Activated CD8-positive, alpha-beta T cell treated with anti-CD3 and anti-CD28 coated beads for 36 hours (primary cell): ENCODE measurements at regions not wholly inside any gene's neighbourhood (a gene's known extent, or its start where the extent isn't known, plus 50 kb on each side); places are given as distances from the start of the nearest gene placed in this dataset.
"Not testable (repeated sequence)": the region's sequence is repeated elsewhere in the genome, so short reads cannot be mapped to it uniquely, and the experiment has no call there.

Source experiments
- ATAC-seq: fragments of 200-7000 bp; cut with Tn5 transposase; one replicate; pipeline ENCODE4 v1.10.0; 2021; ENCODE audit warnings: mild to moderate bottlenecking, moderate library complexity
- CTCF ChIA-PET: fragments of 350-600 bp; sonication (Branson Sonifier 250); formaldehyde crosslinking; loops from one replicate; lab custom pipeline; 2021; ENCODE audit warnings: antibody characterized with exemption; lab: Charles Lee
- POLR2A ChIA-PET: fragments of 350-600 bp; sonication (Branson Sonifier 250); formaldehyde crosslinking; loops from one replicate; lab custom pipeline; 2021; ENCODE audit warnings: antibody characterized with exemption; lab: Charles Lee
- DNase-seq: peaks from one replicate; pipeline ENCODE4 v3.0.0-alpha.2; 2020
- H3K27ac Mint-ChIP-seq: one replicate; pipeline ENCODE4 v1.8.0; 2021; ENCODE audit warnings: mild to moderate bottlenecking, mixed read lengths
- H3K27me3 Mint-ChIP-seq: one replicate; pipeline ENCODE4 v1.8.0; 2021; ENCODE audit warnings: mixed read lengths
- H3K36me3 Mint-ChIP-seq: one replicate; pipeline ENCODE4 v1.8.0; 2021; ENCODE audit warnings: low read depth, mixed read lengths
- H3K4me1 Mint-ChIP-seq: one replicate; pipeline ENCODE4 v1.8.0; 2021; ENCODE audit warnings: low read depth, mixed read lengths
- H3K4me3 Mint-ChIP-seq: one replicate; pipeline ENCODE4 v1.8.0; 2021; ENCODE audit warnings: mild to moderate bottlenecking, moderate library complexity, mixed read lengths
- H3K9me3 Mint-ChIP-seq: one replicate; pipeline ENCODE4 v1.8.0; 2021; ENCODE audit warnings: mixed read lengths
- intact Hi-C: fragments of 100-400 bp; cut with micrococcal nuclease; formaldehyde crosslinking; loops from one replicate; pipeline ENCODE4 v1.10.0; 2022
- TF ChIP-seq, protein P1 (sequence below): fragments of 200-600 bp; IDR thresholded peaks from one replicate; pipeline ENCODE4 v1.8.0; 2022; ENCODE audit warnings: antibody characterized with exemption, mild to moderate bottlenecking

DNA sequence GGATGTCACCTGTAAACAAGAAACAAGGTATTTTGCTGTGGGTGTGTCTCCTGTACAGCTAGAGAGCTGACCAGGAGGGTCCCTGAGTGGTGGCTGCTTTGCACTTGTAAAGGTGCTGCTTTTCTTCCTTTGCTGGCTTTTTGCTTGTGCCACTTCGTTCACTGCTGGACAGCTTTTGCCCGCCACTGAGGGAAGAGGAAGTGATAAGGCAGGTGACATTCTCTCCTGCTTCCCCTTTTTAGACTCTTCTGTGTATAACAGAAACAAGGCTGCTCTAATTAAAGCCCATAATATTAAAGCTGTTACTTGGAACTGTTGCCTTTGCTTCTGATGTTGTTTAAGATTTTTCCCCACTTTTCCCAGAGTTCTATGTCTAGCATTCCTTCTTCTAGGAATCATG, 218.6 kb upstream of the TSPY4 start:
- ATAC-seq, result no peak
- Mint-ChIP-seq H3K4me3 (no peak overlapping the region), H3K27me3 (no peaks in the 10 kb centered on the region), H3K27ac (no peak overlapping the region), H3K4me1 (no peaks in the 10 kb centered on the region), H3K36me3 (no peaks in the 10 kb centered on the region), H3K9me3 (peaks cover 2% of the 10 kb centered on the region)
- ChIA-PET CTCF (no interaction called here), POLR2A (no interaction called here)
- TF ChIP-seq, protein P1, sequence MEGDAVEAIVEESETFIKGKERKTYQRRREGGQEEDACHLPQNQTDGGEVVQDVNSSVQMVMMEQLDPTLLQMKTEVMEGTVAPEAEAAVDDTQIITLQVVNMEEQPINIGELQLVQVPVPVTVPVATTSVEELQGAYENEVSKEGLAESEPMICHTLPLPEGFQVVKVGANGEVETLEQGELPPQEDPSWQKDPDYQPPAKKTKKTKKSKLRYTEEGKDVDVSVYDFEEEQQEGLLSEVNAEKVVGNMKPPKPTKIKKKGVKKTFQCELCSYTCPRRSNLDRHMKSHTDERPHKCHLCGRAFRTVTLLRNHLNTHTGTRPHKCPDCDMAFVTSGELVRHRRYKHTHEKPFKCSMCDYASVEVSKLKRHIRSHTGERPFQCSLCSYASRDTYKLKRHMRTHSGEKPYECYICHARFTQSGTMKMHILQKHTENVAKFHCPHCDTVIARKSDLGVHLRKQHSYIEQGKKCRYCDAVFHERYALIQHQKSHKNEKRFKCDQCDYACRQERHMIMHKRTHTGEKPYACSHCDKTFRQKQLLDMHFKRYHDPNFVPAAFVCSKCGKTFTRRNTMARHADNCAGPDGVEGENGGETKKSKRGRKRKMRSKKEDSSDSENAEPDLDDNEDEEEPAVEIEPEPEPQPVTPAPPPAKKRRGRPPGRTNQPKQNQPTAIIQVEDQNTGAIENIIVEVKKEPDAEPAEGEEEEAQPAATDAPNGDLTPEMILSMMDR, result no peak
- intact Hi-C loops, result no loop called here
- DNase-seq, result no peak

DNA sequence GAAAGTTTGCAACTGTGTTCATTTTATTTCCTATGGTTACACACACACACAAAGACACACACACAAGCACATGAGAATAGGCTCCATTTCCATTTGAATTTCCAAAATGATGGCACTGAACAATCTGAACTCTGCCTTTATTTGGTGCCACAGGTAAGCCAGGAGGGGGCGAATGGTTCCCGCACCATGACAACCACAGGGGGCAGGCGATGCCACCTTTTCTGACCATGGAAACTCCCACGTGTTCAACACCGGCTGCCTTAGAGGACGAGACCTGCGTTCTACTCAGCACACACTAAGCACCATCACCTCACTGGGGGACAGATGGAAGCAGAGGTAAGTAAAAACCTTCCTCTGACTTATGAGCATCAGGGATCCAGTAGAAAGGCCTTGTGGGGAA, 212.6 kb upstream of the TSPY4 start:
- no peak for DNase-seq
- H3K4me1 Mint-ChIP-seq, result no peaks in the 10 kb centered on the region
- ChIA-PET POLR2A (no interaction called here), CTCF (no interaction called here)
- no peak overlapping the region for H3K4me3 Mint-ChIP-seq
- no peaks in the 10 kb centered on the region for H3K9me3 Mint-ChIP-seq
- H3K27ac Mint-ChIP-seq, result no peak overlapping the region
- no peaks in the 10 kb centered on the region for H3K27me3 Mint-ChIP-seq
- TF ChIP-seq, protein P1, result no peak
- H3K36me3 Mint-ChIP-seq, result no peaks in the 10 kb centered on the region
- intact Hi-C loops, result no loop called here
- no peak for ATAC-seq

DNA sequence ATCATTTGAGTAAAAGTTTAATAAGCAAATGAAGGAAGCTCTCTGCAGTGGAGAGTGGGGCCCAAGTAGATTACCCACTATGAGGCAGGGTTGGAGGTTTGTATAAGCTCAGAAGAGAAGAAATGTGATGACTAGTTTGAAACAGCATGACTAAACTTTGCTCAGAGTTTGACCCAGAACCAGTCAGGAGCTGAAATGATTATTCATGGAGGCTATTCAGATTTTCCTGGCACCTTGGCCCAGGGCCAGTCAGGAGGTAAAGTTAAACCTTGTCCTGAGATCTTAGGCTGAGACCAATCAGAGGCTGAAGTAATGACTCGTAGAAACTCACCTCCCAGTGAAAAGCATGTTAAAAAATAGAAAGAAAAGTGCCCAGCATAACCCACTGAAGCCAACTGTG, 210.7 kb upstream of the TSPY4 start:
- ChIA-PET CTCF (no interaction called here), POLR2A (no interaction called here)
- Mint-ChIP-seq H3K9me3 (no peaks in the 10 kb centered on the region), H3K27ac (no peak overlapping the region), H3K27me3 (no peaks in the 10 kb centered on the region), H3K4me1 (no peaks in the 10 kb centered on the region), H3K4me3 (no peak overlapping the region), H3K36me3 (no peaks in the 10 kb centered on the region)
- TF ChIP-seq, protein P1, result no peak
- ATAC-seq, result no peak
- DNase-seq, result no peak
- intact Hi-C loops, result no loop called here

DNA sequence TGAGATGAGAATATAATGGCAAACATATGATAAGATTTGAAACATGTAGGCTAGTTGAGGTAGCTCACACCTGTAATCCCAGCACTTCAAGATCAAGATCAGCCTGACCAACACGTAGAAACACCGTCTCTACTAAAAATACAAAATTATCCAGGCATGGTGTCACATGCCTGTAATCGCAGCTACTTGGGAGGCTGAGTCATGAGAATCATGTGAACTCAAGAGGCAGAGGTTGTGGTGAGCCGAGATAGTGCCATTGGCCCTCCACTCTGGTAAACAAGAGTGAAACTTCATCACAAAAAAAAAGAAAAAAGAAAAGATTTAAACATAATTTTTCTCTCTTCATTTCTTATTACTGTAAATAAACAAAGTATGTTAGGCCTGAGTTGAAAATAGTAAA, 193.9 kb upstream of the TSPY4 start:
- intact Hi-C loops, CTCF ChIA-PET, H3K9me3 Mint-ChIP-seq, DNase-seq, H3K27me3 Mint-ChIP-seq, H3K4me3 Mint-ChIP-seq, H3K27ac Mint-ChIP-seq, H3K4me1 Mint-ChIP-seq, ATAC-seq, H3K36me3 Mint-ChIP-seq, POLR2A ChIA-PET: not testable (repeated sequence)

DNA sequence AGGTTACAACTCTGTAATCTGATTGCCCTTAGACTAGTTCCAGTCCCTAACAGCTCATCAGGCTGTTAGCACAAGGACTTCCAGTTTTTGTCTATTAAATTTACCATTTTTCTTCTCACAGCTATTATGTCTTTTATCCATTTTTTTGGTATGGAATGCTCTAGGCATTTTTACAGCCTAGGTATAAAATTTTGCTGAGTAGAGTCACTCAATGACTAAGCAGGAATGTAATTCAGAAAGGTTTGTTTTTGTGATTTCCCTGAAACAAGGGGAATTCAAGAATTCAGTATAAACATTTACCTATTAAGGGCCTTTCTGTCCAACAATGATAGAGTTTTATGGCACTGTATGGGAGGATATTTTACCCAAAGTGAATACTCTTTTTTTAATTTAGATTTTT, 182.7 kb upstream of the TSPY4 start:
- H3K4me3 Mint-ChIP-seq, ATAC-seq, POLR2A ChIA-PET, intact Hi-C loops, CTCF ChIA-PET, DNase-seq, H3K36me3 Mint-ChIP-seq, H3K27ac Mint-ChIP-seq, H3K27me3 Mint-ChIP-seq, H3K4me1 Mint-ChIP-seq, H3K9me3 Mint-ChIP-seq: not testable (repeated sequence)

DNA sequence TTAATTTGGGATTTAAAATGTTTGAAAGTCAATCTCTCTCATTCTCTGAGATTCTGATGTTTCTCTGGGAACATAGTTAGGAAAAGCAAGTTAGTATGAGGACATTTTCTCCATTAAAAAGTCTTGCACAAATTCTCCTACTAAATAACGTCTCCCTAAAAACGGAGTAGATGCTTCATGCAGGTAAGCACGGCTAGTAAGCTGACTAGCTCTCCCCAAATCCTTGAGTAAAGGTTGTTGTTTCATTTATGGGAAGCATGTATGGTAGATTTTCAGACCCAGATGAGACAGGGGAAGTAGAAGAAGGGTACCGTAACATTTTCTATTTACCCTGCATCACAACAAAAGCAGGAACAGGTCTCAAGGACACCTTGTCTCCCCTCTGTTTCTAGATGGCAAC, 181.5 kb upstream of the TSPY4 start:
- no peak overlapping the region for H3K27ac Mint-ChIP-seq
- ChIA-PET POLR2A (interaction anchor here (0.6 kb wide), 1 partner anchor 189 kb away, joined by 3 read pairs; no protein-coding TSS in a partner anchor), CTCF (no interaction called here)
- H3K9me3 Mint-ChIP-seq, result no peaks in the 10 kb centered on the region
- H3K27me3 Mint-ChIP-seq, result no peaks in the 10 kb centered on the region
- no peaks in the 10 kb centered on the region for H3K4me1 Mint-ChIP-seq
- ATAC-seq (no peak), DNase-seq (no peak)
- H3K36me3 Mint-ChIP-seq, result no peaks in the 10 kb centered on the region
- intact Hi-C loops, result no loop called here
- TF ChIP-seq, protein P1, result no peak
- H3K4me3 Mint-ChIP-seq, result no peak overlapping the region
